GM21717 (cell line): ENCODE measurements at regions not wholly inside any gene's neighbourhood (a gene's known extent, or its start where the extent isn't known, plus 50 kb on each side); places are given as distances from the start of the nearest gene placed in this dataset.

ENCODE experiments used
- ATAC-seq: cut with Tn5 transposase; IDR thresholded peaks from one replicate; pipeline ENCODE4 v1.9.1; 2021; ENCODE audit warnings: mild to moderate bottlenecking, moderate library complexity; ENCODE audit not compliant: unreplicated experiment

GRCh38 chr9:86663905-86664304 lies 283.4 kb downstream of the GAS1 start:
- ATAC-seq, result no peak

GRCh38 chr9:86662890-86663468 lies 284.3 kb downstream of the GAS1 start:
- ATAC-seq, result no peak

GRCh38 chr9:86660146-86660943 lies 287.0 kb downstream of the GAS1 start:
- no peak for ATAC-seq

- no peak for ATAC-seq
These were observed 287.8 kb downstream of the GAS1 start for GRCh38 chr9:86659413-86660046.

- ATAC-seq, result no peak
These were observed 292.2 kb downstream of the GAS1 start for GRCh38 chr9:86655147-86655546.

- ATAC-seq, result no peak
These were observed 293.8 kb downstream of the GAS1 start for GRCh38 chr9:86653466-86653865.

DNA sequence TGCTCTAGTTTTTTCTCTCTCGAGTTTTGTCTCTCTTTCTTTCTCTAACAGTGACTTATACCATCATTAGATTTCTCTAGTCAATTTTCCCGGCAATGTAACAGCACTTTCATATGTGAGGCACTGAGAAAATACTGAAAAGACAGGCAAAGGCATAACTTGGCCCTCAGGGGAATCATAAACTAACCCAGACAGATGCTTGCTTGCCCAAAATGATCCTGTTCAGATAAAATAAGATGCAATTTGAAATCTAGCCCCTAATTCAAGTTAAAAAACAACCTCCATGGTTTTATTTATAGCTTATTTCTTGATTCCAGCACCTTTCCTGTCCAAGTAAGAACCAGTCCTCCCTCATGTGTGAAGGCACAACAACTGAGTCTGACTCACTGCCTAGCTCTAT lies 294.6 kb downstream of the GAS1 start:
- no peak for ATAC-seq

DNA sequence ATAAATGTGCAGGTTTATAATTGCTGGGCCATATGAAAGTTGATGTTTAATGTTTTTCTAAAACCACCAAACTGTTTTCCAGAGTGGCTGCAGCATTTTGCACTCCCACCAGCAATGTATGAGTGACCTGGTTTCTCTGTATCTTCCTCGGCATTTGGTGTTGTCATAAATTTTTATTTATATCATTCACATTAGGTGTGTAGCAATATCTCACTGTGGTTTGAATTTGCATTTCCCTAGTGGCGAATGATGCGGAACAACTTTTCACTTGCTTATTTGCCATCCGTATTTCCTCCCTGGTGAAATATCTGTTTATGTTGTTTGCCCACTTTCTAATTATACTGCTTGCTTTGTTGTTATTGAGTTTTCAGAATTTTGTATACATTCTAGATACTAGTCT lies 295.7 kb upstream of the TUT7 start:
- ATAC-seq, result no peak

GRCh38 chr9:86648828-86649170 lies 294.6 kb upstream of the TUT7 start:
- no peak for ATAC-seq

DNA sequence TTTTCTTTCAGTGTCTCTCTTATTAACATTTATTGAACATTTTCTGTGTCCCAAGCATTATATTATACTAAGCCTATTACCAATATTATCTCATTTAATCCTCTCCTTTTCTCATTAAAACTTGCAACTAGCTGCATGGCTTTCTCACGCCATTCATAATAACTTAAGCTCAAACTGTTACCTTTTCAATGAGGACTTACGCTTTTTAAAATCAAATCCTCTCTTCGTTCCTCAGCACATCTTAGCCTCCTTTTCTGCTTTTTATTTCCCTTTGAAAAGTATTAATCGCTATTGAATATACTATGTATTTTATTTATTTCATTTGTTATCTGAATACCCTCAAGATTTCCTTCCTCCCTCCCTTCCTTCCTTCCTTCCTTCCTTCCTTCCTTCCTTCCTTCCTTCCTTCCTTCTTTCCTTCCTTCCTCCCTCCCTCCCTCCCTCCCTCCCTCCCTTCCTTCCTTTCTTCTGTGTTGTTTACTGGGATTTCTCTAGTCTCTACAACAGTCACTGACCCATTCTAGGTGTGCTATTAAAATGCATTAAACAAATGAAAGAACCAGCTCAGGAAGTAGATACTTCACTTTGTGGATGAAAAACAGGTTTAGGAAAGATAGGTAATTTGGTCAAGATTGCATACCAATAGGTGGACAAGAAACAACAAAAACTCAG lies 294.1 kb upstream of the TUT7 start:
- ATAC-seq, result no peak

DNA sequence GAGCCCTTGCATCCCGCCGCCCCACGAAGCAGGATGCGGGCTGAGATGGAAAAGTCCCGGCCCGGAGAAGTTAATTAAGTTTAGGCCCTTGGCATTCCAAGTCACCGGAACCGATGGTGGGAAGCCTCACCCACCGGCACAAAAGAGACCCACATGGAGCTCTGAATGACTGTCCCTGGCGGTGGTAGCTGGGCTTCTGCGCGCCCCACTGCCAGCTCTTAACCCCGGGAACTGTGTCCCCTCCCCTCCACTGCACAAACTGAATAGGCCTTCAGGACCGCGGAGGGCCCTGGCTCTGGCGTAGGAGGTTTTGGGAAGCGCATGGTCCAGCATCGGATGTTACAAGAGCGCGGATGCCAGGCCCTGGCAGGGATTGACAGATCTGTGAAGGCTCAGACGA lies 291.1 kb upstream of the TUT7 start:
- no peak for ATAC-seq

GRCh38 chr9:86644675-86645034 lies 290.4 kb upstream of the TUT7 start:
- ATAC-seq, result no peak

- ATAC-seq, result no peak
These were observed 289.9 kb upstream of the TUT7 start for GRCh38 chr9:86643946-86644674.

- no peak for ATAC-seq
These were observed 288.5 kb upstream of the TUT7 start for GRCh38 chr9:86642721-86643120.

GRCh38 chr9:86641970-86642369 lies 287.8 kb upstream of the TUT7 start:
- ATAC-seq, result no peak

DNA sequence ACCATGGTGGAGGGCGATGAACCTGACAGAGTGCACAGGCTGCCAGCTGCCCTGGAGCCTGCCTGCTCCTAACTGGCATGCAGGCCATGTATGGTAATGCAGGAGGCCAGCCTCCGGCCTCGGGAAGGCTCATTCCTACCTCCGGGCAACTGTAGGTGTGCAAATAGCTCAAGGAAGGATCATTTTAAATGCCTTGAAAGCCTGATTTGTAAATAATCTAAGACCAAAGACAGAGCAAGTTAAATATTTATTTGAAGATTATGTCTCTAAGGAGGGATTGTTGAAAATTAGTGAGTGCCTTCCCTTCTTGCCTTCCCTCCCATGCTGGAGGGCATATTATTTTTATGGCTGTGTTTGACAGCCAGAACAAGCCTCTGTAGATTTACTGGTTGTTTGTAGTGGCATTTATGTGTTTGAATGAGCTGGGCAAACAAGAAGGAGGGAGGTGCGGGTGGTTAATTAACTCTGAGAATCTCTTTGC lies 285.7 kb upstream of the TUT7 start:
- ATAC-seq, result no peak

DNA sequence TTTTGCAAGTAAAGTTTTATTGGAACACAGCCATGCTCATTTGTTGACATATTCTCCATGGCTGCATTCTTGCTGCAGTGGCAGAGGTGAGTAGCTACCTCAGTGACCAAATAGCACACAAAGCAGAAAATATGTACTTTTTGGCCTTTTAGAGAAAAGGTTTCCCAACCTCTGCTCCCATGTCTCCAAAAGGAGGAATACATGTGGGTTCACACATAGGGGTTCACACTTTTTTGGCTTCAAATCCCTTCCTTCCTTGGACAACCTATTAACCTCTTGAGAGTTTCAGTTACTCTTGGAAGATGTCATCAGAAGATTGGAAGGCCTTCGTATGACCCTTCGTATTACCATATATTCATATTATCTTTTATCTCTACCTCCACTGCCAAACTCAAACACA lies 285.1 kb upstream of the TUT7 start:
- no peak for ATAC-seq

GRCh38 chr9:86638109-86638508 lies 283.9 kb upstream of the TUT7 start:
- ATAC-seq, result no peak

DNA sequence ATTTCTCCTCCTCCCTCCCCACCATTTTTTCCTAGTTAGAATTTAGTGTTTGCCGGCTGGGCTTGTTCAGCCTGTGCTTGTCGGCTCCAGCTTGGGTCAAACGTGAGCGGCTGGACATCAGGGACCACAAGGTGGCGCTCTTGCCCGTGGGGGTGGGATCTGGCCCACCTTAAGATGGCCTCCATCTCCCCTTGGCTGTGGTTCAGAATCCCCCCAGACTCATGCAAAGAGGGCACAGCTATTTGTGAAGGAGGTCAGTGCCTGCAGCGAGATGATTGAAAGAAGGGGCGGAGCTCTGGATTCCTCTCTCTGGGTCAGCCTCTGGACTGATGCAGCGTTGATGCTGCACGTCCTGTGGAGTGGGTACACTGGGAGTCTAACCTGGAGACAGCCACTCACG lies 283.3 kb upstream of the TUT7 start:
- ATAC-seq, result no peak

- ATAC-seq, result no peak
These were observed 282.3 kb upstream of the TUT7 start for GRCh38 chr9:86636519-86636918.

DNA sequence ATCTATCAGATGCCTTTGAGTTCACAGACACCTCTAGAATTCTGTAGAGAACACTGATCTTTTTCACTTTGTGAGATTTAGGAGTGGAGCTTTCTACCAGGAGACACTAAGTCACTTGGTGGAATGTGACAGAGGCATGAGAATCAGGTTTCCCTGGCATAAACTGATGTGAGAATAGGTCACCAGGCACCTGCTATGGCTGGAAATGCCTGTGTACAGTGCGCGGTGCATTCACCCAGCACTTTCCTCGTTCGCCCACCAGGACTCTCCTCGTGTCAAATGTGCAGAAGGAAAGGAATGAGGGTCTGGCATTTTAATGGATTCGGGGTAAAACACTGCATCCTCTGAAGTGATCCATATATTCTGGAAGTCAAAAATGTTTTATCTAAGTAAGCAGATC lies 281.8 kb upstream of the TUT7 start:
- no peak for ATAC-seq
